HepG2 (cell line): ENCODE measurements at regions not wholly inside any gene's neighbourhood (a gene's known extent, or its start where the extent isn't known, plus 50 kb on each side); places are given as distances from the start of the nearest gene placed in this dataset.

Experiments used
- ATF4 ChIP-seq, 2 experiments: fragments of 450-650 bp in 1 of 2; sonication (generic) in 1 of 2; formaldehyde crosslinking; IDR thresholded peaks; 2 replicates each; pipeline versions ENCODE4 v1.5.0 to v1.8.0; 2020 to 2022; ENCODE audit warnings: mild to moderate bottlenecking in 1 of 2, missing genetic modification reagents in 1 of 2
- FOXA1 ChIP-seq, 2 experiments: fragments of 450-650 bp in 1 of 2; sonication (generic) in 1 of 2; formaldehyde crosslinking in 1 of 2; IDR thresholded peaks; 2 replicates each; pipeline versions ENCODE4 v1.4.0 to v1.6.1; 2016 to 2020; ENCODE audit warnings: missing genetic modification reagents in 1 of 2
- FOXA3 ChIP-seq: IDR thresholded peaks from 2 replicates; pipeline ENCODE4 v1.6.1; 2016; ENCODE audit warnings: missing genetic modification reagents, missing compliant biosample characterization
- GATAD2A ChIP-seq: IDR thresholded peaks from 2 replicates; pipeline ENCODE4 v1.6.1; 2016
- MYPOP ChIP-seq: sonication (generic); formaldehyde crosslinking; IDR thresholded peaks from 2 replicates; pipeline ENCODE4 v1.8.1; 2023; ENCODE audit warnings: mild to moderate bottlenecking, moderate library complexity, missing genetic modification reagents
- NFIC ChIP-seq: IDR thresholded peaks from 2 replicates; pipeline ENCODE4 v1.6.1; 2012; ENCODE audit warnings: mild to moderate bottlenecking, low read length, inconsistent platforms
- PATZ1 ChIP-seq: sonication (generic); formaldehyde crosslinking; IDR thresholded peaks from 2 replicates; pipeline ENCODE4 v1.4.0; 2020; ENCODE audit warnings: missing genetic modification reagents
- PAXIP1 ChIP-seq: sonication (generic); formaldehyde crosslinking; conservative IDR thresholded peaks from 2 replicates; pipeline ENCODE4 v1.4.0; 2020; ENCODE audit warnings: mild to moderate bottlenecking, missing genetic modification reagents, moderate library complexity
- PCBP1 ChIP-seq: fragments of 200-400 bp; formaldehyde crosslinking; IDR thresholded peaks from 2 replicates; pipeline ENCODE4 v1.6.1; 2017; ENCODE audit warnings: mild to moderate bottlenecking, low read depth, low read length, borderline replicate concordance
- SETDB1 ChIP-seq: sonication (generic); formaldehyde crosslinking; IDR thresholded peaks from 2 replicates; pipeline ENCODE4 v1.5.1; 2020; ENCODE audit warnings: missing genetic modification reagents, mild to moderate bottlenecking, borderline replicate concordance
- TFAP4 ChIP-seq: sonication (generic); IDR thresholded peaks from 2 replicates; pipeline ENCODE4 v1.6.1; 2016; ENCODE audit warnings: low read depth, borderline replicate concordance
- THAP11 ChIP-seq: IDR thresholded peaks from 2 replicates; pipeline ENCODE4 v1.6.1; 2016; ENCODE audit warnings: missing biosample characterization, missing genetic modification reagents
- ZNF275 ChIP-seq: sonication (generic); formaldehyde crosslinking; IDR thresholded peaks from 2 replicates; pipeline ENCODE4 v1.8.0; 2022; ENCODE audit warnings: missing genetic modification reagents, mild to moderate bottlenecking, inconsistent platforms, borderline replicate concordance
- ZNF281 ChIP-seq: sonication (generic); formaldehyde crosslinking; IDR thresholded peaks from 2 replicates; pipeline ENCODE4 v1.4.0; 2020; ENCODE audit warnings: missing genetic modification reagents, borderline replicate concordance

GRCh38 chr12:114812858-114813761 is 129.1 kb upstream of the TBX3 start (continued):
- TF ChIP-seq PCBP1 (no peak), THAP11 (CRISPR knock-in tag) (peak; percentile 18; the same call in 1 of the 2 replicates), ZNF281 (CRISPR knock-in tag) (no peak), ATF4 (CRISPR knock-in tag; IDR thresholded peaks at IDR 0.05) (0 out of 4 replicates have a peak, but pooled peaks of 1 of the 2 experiments have one; percentile 44), SETDB1 (CRISPR knock-in tag) (no peak), MYPOP (CRISPR knock-in tag) (peak; percentile 66; the same call in 1 of the 2 replicates), TFAP4 (peak; percentile 85), ZNF275 (CRISPR knock-in tag) (no peak), PAXIP1 (0 out of 2 replicates have a peak, but pooled peaks have one; percentile 29), PATZ1 (CRISPR knock-in tag) (0 out of 2 replicates have a peak, but pooled peaks have one; percentile 12), GATAD2A (peak; percentile 56), FOXA1 (IDR thresholded peaks at IDR 0.05) (peak; percentile 89), FOXA1 (CRISPR knock-in tag; IDR thresholded peaks at IDR 0.05) (peak; percentile 89), FOXA3 (CRISPR knock-in tag) (peak; percentile 88), NFIC (0 out of 2 replicates have a peak, but pooled peaks have one; percentile 27)
